H1 (cell line): ENCODE measurements at regions not wholly inside any gene's neighbourhood (a gene's known extent, or its start where the extent isn't known, plus 50 kb on each side); places are given as distances from the start of the nearest gene placed in this dataset.

Source experiments
- SP1 ChIP-seq: IDR thresholded peaks from 2 replicates; pipeline ENCODE4 v1.6.1; 2011; ENCODE audit warnings: low read depth, low read length
- TF ChIP-seq, protein P1 (sequence below): IDR thresholded peaks from 2 replicates; pipeline ENCODE4 v1.6.1; 2011; ENCODE audit warnings: low read length, improper control_type of control experiment

DNA sequence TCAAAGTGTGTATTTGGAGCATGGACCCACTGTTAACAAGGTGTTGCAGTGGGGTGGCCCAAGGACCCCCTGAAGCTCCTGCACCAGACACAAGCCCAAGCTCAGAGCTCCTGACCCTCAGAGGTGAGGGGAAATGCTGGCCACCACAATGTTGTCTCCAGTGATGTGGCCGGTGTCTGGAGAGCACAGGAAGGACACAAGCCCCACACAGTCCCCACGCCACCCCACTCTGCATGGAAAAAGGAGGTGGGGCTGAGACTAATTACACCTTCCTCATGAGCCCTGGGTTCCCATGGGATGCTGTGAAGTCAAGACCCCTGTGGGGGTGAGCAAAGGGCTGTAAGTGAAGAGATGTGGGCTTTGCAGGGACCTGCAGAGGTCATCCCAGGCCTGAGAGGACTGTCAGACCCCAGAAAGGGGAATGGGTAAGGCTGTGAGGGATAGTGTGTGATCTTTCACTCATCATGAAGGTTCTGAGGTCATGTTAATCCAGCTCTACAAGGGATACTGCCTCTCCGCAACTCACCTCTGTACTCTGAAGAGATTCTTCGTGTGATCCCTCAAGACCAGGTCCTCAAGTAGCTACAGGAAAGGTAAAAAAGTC lies 136.3 kb upstream of the DHRS4 start (continued):
- TF ChIP-seq SP1 = no peak
- TF ChIP-seq, protein P1, sequence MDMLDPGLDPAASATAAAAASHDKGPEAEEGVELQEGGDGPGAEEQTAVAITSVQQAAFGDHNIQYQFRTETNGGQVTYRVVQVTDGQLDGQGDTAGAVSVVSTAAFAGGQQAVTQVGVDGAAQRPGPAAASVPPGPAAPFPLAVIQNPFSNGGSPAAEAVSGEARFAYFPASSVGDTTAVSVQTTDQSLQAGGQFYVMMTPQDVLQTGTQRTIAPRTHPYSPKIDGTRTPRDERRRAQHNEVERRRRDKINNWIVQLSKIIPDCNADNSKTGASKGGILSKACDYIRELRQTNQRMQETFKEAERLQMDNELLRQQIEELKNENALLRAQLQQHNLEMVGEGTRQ = no peak
